Transverse colon (tissue), 4 donors: ENCODE measurements at regions not wholly inside any gene's neighbourhood (a gene's known extent, or its start where the extent isn't known, plus 50 kb on each side); places are given as distances from the start of the nearest gene placed in this dataset.
"Not testable (repeated sequence)": the region's sequence is repeated elsewhere in the genome, so short reads cannot be mapped to it uniquely, and the experiment has no call there.

Source experiments
- DNase-seq: peaks from one replicate; pipeline ENCODE4 v3.0.0-alpha.2; 2019
- H3K27ac ChIP-seq, 4 donors: fragments of 200-600 bp; sonication (generic); 2 replicates each; pipeline ENCODE4 v1.5.1; 2016 to 2018; ENCODE audit warnings: inconsistent platforms in 4 of 4
- H3K27me3 ChIP-seq: fragments of 200-600 bp; sonication (generic); 2 replicates; pipeline ENCODE4 v1.5.1; 2017; ENCODE audit warnings: inconsistent platforms
- H3K36me3 ChIP-seq, 4 donors: fragments of 200-600 bp; sonication (generic); 2 replicates each; pipeline ENCODE4 v1.5.1; 2017 to 2019; ENCODE audit warnings: inconsistent platforms in 4 of 4
- H3K4me1 ChIP-seq, 4 donors: fragments of 200-600 bp; sonication (generic); 2 replicates each; pipeline ENCODE4 v1.5.1; 2017 to 2020; ENCODE audit warnings: inconsistent platforms in 4 of 4
- H3K4me3 ChIP-seq, 4 donors: fragments of 200-600 bp; sonication (generic); 1 replicate in 1 of 4; 2 replicates in 3 of 4; pipeline versions ENCODE4 v1.5.1 to v1.6.1; 2017 to 2019; ENCODE audit warnings: inconsistent platforms in 4 of 4
- H3K9me3 ChIP-seq, 2 donors: fragments of 200-600 bp; sonication (generic); 2 replicates each; pipeline ENCODE4 v1.5.1; 2017 to 2019; ENCODE audit warnings: inconsistent platforms in 2 of 2
- CTCF ChIP-seq, 5 experiments: fragments of 200-600 bp in 3 of 5; fragments of 450-650 bp in 2 of 5; sonication (generic) in 3 of 5; IDR thresholded peaks; 1 replicate in 2 of 5; 2 replicates in 3 of 5; pipeline ENCODE4 v1.5.1; 2016 to 2017; ENCODE audit warnings: antibody characterized with exemption in 5 of 5, inconsistent platforms in 3 of 5, mild to moderate bottlenecking in 2 of 5, moderate library complexity in 1 of 5
- EP300 ChIP-seq: sonication (generic); formaldehyde crosslinking; IDR thresholded peaks from one replicate; pipeline ENCODE4 v1.6.1; 2017; ENCODE audit warnings: antibody characterized with exemption, low read depth
- POLR2A ChIP-seq: fragments of 450-650 bp; IDR thresholded peaks from one replicate; pipeline ENCODE4 v1.6.1; 2016; ENCODE audit warnings: antibody characterized with exemption, mild to moderate bottlenecking, moderate library complexity
- POLR2AphosphoS5 ChIP-seq, 3 donors: sonication (generic); formaldehyde crosslinking; IDR thresholded peaks; one replicate each; pipeline ENCODE4 v1.6.1; 2016; ENCODE audit warnings: antibody characterized with exemption in 3 of 3
- WGBS, 2 donors: methylation state at CpG; one replicate each; pipeline ENCODE4 v1.1.5; 2018; ENCODE audit warnings: low coverage in 1 of 2; 5-methylcytosine and 5-hydroxymethylcytosine counted together
- in situ Hi-C, 4 donors: fragments of 200-750 bp; cut with MboI; loops; one replicate each; pipeline versions ENCODE4 v1.15.0 to v1.15.1; 2017; ENCODE audit warnings: low sequenced_read_pairs in 3 of 4, low pct_ligation_motif_present in 1 of 4, low pct_unique_long_range_greater_than_20kb in 1 of 4
- intact Hi-C: fragments of 100-400 bp; cut with DNase I; formaldehyde crosslinking; loops from one replicate; pipeline ENCODE4 v1.15.1; 2023; ENCODE audit warnings: low total_unique reads

- no peaks in the 10 kb centered on the region for H3K4me1 ChIP-seq
- no peaks in the 10 kb centered on the region for H3K36me3 ChIP-seq
- DNase-seq: no peak
- H3K9me3 ChIP-seq: no peaks in the 10 kb centered on the region
- H3K27ac ChIP-seq: no peak overlapping the region
- no peaks in the 10 kb centered on the region for H3K27me3 ChIP-seq
- intact Hi-C loops (no loop called here), in situ Hi-C loops (no loop called here)
- no peak overlapping the region for H3K4me3 ChIP-seq
- TF ChIP-seq EP300 (no peak), POLR2A (no peak), POLR2AphosphoS5 (IDR thresholded peaks at IDR 0.05) (no peak)
- 74 to 85% methylated on average over 5 of the region's 5 CpGs for WGBS, 2 donors
These were observed 499.3 kb downstream of the IRS1 start for GRCh38 chr2:226300196-226300886.

GRCh38 chr2:226299771-226300170, 499.8 kb downstream of the IRS1 start:
- Histone ChIP-seq H3K36me3 (no peaks in the 10 kb centered on the region), H3K4me3 (no peak overlapping the region), H3K4me1 (no peaks in the 10 kb centered on the region), H3K27me3 (no peaks in the 10 kb centered on the region), H3K27ac (no peak overlapping the region), H3K9me3 (no peaks in the 10 kb centered on the region)
- TF ChIP-seq CTCF (IDR thresholded peaks at IDR 0.05) (no peak), EP300 (no peak), POLR2AphosphoS5 (IDR thresholded peaks at IDR 0.05) (no peak), POLR2A (no peak)
- WGBS, 2 donors: 50 to 100% methylated on average over 1 to 3 of the region's 3 CpGs
- intact Hi-C loops: no loop called here
- in situ Hi-C loops: no loop called here
- no peak for DNase-seq

- H3K27ac ChIP-seq: no peak overlapping the region
- H3K36me3 ChIP-seq: no peaks in the 10 kb centered on the region
- in situ Hi-C loops: no loop called here
- no peaks in the 10 kb centered on the region for H3K4me1 ChIP-seq
- H3K4me3 ChIP-seq: no peak overlapping the region
- TF ChIP-seq POLR2AphosphoS5 (IDR thresholded peaks at IDR 0.05) (no peak), EP300 (no peak), POLR2A (no peak), CTCF (IDR thresholded peaks at IDR 0.05) (no peak)
- H3K9me3 ChIP-seq: peaks cover 0 to 3% of the 10 kb centered on the region in 2 donors
- DNase-seq: no peak
- intact Hi-C loops: no loop called here
- H3K27me3 ChIP-seq: no peaks in the 10 kb centered on the region
- 92 to 94% methylated on average over 3 of the region's 3 CpGs for WGBS, 2 donors
These were observed 503.9 kb downstream of the IRS1 start for GRCh38 chr2:226295681-226296080.

GRCh38 chr2:226295123-226295522, 504.5 kb downstream of the IRS1 start:
- no peaks in the 10 kb centered on the region for H3K4me1 ChIP-seq
- TF ChIP-seq CTCF (IDR thresholded peaks at IDR 0.05) (no peak), EP300 (no peak), POLR2A (no peak), POLR2AphosphoS5 (IDR thresholded peaks at IDR 0.05) (no peak)
- in situ Hi-C loops: no loop called here
- H3K36me3 ChIP-seq: no peaks in the 10 kb centered on the region
- H3K27me3 ChIP-seq: no peaks in the 10 kb centered on the region
- intact Hi-C loops: no loop called here
- DNase-seq: no peak
- WGBS, 2 donors: 0 to 33% methylated on average over 1 of the region's 1 CpG
- H3K4me3 ChIP-seq: no peak overlapping the region
- H3K9me3 ChIP-seq: peaks cover 0 to 3% of the 10 kb centered on the region in 2 donors
- H3K27ac ChIP-seq: no peak overlapping the region

GRCh38 chr2:226291281-226291680, 508.3 kb downstream of the IRS1 start:
- intact Hi-C loops, H3K4me3 ChIP-seq, H3K27ac ChIP-seq, H3K4me1 ChIP-seq, DNase-seq, in situ Hi-C loops, H3K36me3 ChIP-seq, H3K27me3 ChIP-seq, H3K9me3 ChIP-seq: not testable (repeated sequence)
- WGBS, 2 donors: 90% methylated on average over 1 of the region's 1 CpG; no CpG with 5 or more reads in 1 of the 2 donors
